Stimulated activated CD8-positive, alpha-beta memory T cell treated with anti-CD3 and anti-CD28 coated beads, Interleukin-2, amount 100 ng/mL, for 48 hours (primary cell): ENCODE measurements at regions not wholly inside any gene's neighbourhood (a gene's known extent, or its start where the extent isn't known, plus 50 kb on each side); places are given as distances from the start of the nearest gene placed in this dataset.

Source experiments
- DNase-seq, 2 donors: peaks; one replicate each; pipeline ENCODE4 v3.0.0-alpha.2; 2020; ENCODE audit warnings: low read depth in 2 of 2

DNA sequence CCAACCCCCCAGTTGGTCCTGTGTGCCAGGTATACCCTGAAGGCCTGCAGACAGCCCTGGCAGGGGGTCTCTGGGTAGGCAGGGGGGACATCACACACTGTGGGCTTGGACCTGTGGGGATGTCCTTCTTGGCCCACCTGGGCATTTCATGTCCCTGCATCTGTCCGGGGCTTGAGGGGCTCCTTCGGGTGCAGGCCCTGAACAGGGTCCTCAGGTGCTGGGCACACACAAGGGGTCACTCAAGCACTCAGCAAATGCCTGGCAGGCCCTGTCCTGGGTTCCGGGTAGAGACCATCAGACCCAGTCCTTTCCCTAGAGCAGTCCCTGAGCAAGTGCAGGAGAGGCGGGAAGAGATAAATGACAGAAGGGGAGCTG is 70.5 kb upstream of the WNT11 start:
- DNase-seq, result no peak

DNA sequence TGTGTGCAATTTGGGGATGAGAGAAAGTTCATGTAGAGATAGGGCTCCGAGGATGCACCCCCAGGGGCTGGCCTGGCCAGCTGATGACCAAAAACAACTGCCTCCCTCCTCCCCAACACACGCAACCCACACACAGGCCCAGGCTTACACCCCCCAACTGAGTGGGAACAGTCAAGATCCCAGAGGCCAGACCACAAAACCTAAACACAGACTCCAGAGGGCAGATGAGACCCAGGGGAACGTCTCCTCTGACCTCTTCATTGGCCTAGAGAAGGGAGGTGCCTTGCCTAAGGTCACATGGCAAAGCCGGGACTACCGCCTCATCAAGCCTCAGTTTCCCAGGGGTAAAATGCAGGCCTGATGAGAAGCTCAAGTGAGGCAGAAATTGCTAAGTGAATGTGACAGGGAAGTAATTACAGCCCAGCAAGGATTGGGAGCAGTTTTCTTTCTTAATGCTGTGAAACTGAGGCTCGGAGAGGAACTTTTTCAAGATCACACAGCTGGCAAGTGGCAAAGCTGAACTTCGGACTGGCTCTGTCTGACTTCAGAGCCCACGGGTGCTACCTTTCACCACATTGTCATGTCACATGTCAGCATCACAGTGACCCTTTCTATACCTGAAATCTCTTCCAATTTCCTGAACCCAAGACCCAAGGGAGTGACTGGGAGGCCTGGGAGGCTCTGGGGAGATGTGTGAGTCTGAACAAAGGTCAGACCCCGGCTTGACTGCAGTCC is 69.9 kb upstream of the WNT11 start:
- no peak for DNase-seq

DNA sequence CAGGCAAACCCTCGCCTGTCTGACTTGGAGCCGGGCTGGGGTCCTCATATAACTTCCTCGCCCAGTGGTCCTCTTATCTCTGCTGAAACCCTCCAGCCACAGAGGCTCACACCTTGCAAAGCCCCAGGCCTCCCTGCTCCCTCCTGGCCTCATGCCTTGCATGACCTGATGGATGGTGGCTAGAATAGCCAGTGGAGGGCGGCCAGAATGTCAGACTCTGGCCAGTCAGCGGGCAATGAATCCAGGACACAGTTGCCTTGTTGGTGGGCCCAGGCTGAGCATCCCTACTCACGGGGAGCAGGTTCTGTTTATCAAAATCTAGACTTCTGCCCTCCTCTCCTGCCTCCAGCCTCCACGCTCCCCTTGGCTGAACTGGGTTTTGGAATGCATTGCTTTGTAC is 69.1 kb upstream of the WNT11 start:
- no peak for DNase-seq

DNA sequence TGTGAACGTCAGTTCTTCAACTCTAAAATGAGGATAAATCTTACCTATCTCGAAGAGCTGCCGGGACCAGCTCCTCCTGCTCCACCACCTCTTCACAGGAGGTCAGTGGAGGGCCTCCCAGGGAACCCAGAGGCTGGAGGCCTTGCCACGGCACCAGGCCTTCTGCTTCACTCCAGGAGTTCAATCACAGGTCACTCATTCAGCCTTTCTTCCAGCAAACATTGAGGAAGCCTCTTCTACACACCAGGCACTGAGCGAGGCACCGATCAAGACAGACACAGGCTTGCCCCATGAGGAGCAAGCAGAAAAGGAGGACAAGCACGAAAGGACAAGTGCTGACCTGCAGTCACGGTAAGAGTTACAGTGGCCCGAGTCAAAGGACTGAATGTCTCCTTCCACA is 64.8 kb upstream of the WNT11 start:
- DNase-seq, result no peak

DNA sequence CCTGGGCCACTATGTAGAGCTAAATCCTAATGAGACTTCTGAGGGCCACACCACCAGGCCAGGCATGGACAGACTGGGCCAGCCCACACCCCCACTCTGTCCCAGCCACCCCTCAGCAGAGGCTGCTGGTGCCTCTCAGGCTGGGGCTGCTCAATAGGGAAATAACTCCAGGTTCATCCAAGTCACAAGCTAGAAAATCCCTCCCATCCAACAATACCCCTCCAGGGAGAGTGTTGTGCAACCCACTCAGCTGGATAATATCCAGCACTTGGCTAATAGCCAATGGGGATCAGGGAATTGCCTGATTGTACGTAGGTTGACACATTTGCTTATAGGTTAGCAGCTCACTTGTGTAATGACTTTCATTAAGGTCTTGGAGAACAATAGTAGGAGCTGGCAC is 64.1 kb upstream of the WNT11 start:
- DNase-seq, result no peak

DNA sequence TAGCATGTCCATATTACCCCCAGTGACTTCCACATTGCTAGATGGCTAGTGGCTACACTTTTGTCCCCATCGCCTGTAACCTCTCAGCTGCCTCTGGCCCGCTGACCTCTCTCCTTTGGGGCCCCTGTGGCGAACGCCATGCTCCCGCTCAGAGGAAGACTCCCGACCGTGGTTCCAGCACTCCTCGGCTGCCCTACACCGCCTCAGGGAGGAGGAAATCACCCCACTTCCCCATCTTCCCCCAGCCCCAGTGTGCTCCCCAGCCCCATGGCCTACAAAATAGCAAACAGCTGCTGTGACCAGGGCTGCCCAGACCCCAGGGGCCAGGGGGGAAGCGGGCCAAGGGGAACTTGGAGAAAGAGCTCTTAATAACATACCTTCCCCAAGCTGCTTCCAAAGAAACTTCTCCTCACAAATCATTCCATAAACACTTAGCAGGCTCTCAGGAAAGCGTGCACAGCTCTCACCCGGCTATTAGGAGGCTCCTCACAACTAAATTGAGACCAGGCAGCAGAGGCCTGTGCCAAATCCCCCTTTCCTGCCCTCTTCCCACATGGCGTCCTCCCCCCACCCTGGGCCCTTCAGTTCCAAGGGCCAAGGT is 63.5 kb upstream of the WNT11 start:
- DNase-seq, result no peak

DNA sequence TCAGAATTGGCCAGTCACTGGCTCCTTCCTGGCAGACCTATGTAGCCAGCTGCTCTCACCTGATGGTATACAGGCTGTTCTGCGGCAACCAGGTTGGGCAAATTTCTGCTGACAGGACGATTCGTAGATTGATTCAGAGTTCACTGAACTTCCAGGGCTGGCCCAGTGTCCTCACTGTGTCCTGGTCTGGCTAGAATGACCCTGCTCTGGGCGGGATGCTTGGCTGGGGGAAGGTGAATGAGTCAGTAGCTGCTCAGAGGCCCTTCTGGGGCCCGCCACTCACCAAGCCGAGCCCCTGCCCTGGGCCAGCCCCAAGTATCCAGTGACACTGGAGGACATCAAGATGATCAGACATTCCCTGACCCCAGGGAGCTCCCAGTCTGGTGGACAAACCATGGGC is 62.9 kb upstream of the WNT11 start:
- no peak for DNase-seq

DNA sequence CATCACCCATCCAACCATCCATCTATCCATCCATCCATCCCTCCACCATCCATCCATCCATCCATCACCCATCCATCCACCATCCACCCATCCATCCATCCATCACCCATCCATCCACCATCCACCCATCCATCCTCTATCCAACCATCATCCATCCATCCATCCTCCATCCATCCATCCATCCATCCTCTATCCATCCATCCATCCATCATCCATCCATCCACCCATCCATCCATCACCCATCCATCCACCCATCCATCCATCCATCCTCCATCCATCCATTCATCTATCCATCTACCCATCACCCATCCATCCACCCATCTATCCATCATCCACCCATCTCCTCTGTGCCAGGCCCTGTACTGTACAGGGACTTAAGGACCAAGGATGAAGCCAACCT is 62.2 kb upstream of the WNT11 start:
- DNase-seq, result no peak

DNA sequence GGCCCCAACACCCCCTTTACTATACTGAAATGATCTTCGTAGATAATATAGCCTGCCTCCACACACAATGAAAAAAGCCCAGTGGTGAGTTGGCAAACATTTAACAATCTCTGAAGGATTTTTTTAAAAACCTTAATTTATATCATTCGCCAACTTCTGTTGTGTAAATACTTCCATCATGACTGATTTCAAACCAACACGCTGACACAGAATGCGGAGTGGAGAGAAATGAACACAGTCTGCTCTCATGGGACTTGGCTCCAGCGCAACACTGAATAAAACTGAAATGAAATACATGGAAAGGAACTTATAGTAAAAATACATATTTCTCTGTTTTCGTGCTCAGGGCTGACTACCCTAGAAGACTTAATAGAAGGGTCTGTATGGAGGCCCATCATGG is 61.3 kb upstream of the WNT11 start:
- no peak for DNase-seq

DNA sequence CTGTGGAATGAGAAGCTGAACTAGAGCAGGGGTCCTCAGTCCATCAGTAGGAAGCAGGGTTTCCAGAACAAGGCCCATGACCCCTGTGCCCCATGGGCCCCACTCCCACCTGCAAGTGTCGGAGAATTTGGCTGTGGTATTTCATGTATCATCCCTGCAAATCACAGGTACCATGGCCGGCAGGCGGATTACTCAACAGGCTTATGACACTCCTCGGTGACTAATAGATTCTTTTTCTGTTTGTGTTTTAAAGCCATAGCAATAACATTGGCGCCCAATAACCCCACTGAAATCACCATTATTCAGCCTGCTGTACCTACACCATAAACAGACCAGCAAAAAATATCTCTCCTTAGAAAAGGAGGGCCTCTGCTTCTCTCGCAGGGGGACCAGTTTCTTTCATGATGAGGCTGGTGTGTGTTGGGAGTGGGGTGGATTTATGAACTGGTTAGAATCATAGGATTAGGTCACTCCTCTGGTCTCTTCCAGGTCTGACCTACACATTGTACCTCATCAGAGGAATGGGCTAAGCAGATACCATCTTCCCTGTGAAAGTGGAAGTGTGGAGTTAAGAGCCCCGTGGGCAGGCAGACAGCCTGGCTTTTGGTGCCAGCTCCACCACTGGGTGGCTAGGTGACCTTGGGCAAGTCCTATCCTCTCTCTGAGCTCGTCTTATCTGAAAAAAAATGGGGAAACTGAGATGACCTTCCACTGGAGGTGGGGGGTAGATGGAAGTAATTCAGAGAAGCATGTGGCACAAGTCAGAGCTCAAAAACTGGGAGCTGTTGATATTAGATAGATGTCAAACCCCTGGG is 60.2 kb upstream of the WNT11 start:
- no peak for DNase-seq

DNA sequence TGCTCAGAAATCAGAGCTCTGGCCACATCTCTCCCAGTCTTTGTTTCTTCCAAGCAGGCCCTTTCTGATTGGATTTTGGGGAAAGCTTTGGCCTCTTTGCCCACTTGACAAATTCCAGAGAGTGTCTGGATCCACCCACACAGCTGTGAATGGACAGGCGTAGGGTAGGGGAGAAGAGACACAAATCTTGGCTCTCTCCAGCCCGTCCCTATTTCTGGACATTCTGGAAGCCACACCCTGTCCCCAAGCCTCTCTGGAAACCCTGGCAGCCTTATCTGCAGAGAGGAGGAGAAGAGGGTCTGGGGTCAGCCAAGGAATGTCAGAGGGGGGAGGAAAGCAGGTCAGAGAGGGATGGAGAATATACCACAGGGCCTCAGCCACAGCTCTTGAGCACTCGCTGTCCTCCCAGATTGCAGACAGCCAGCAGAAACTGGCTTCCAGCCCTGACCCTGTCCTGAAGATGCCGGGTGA is 59.5 kb upstream of the WNT11 start:
- no peak for DNase-seq

DNA sequence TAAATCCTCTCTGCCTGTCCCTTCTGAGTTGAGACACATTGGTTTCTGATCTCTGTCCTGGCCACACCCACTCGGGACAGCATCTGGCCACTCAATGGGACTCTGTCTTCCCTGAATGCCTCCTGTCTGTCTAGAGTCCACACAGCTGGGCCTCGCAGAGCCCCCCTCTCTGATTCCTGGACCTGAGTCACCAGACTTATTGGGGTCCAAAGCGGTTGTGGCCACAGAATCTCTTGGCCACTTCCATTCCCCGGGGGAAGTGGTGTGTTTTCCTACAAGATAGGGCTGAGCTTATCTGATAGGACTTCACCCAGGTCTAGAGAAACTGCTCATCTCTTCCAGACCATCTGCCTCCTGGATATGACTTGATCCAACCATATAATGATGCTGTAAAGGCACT is 57.4 kb upstream of the WNT11 start:
- no peak for DNase-seq

DNA sequence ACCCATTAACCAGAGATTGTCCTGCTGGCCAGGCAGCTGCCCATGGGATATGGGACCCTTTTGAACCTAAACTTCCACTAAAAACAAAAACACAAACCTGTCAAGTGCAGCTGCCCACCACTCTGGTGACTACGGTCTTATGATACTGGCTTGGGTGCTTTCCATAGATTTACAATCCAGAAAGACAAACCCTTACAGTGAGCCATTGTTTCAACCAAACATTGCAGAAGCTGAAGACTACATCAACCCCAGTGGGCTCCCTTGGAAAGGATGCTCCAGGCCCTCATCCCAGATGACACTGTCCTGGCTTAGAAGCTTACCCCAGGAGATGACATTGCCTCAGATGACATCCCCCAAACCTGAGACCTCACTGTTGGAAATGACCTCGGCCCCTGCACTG is 56.9 kb upstream of the WNT11 start:
- DNase-seq, result no peak

DNA sequence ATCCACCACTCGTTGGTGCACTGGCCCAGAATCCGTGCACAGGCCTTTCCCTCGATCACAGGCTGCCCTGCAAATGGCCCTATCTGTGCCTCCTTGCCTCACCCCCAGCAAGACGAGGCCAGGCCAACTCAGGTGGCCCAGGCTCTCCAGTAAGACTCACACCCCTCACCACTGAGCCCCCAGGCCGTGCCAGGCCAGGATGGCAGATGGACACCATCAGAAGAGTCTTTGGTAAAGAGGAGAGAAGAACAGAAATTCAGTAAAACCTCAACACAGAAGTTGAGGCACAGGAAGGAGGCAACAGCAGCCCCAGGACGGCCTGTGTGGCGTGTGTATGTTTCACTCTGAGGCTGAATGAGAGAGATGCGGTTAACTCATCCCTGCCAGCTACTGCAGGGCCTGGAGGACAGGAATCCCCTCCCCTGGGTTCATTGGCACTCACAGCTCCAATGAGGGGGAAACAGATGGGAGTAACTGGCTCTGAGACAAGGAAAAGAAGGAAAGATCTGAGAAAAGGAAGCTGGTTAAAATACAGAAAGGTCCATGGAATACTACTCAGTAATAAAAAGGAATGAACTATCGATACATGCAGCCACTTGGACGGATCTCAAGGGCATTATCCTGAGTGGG is 54.1 kb upstream of the WNT11 start:
- DNase-seq, result no peak

DNA sequence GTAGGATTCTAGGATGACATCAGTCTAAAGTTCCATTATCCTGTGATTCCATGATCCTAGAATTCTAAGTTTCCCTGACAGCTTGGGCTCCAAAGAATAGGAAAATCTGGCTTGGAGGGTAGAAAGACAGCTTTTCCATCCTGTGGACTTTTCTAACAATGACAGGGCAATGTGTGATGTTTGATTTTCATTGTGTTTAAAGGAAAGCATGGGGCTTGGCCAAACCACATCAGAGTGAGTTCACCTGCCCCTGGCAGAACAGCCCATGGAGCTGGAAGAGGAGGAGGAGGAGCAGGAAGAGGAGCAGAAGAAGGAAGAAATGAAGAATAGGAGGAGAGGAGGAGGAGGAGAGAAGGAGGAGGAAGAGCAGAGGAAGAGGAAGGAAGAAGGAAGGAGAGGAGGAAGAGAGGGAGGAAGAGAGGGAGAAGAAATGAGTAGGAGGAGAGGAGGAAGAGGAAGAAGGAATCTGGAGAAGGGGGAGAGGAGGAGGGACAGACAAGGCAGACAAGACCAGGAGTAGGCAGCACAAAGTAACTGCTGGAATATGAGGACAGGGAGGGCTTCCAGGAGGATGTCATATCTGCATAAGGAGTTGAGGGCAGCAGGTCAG is 53.1 kb upstream of the WNT11 start:
- no peak for DNase-seq

DNA sequence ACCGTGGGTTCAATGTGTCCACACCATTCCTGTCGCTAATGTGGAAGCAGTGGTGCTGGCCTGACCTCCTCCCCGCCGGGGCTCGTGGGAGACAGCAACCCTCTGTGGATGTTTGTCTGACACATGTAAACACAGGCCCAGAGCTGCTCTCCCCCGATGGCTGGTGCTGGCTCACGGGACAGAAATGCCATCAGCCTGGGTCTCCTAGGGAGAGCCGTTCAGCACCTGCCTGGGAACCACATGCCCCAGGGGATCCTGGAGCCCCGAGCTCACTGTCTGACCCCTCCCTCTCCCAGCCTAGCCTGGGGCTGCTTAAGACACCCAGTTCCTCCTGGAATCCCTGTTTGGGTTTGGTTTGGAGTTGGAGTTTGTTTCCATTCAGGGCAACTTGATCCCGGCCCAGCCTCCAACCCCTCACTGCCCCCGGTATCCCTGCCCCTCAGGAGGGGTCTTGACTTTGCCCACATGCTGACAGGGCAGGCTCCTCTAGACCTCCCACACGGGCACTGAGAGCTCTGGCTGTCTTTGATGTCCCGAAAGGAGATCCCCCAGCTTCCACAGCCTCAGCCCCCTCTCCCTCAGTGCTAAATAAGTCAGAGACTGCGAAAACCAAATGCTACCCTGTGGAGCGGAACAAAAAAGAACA is 50.9 kb upstream of the WNT11 start:
- DNase-seq, result no peak

DNA sequence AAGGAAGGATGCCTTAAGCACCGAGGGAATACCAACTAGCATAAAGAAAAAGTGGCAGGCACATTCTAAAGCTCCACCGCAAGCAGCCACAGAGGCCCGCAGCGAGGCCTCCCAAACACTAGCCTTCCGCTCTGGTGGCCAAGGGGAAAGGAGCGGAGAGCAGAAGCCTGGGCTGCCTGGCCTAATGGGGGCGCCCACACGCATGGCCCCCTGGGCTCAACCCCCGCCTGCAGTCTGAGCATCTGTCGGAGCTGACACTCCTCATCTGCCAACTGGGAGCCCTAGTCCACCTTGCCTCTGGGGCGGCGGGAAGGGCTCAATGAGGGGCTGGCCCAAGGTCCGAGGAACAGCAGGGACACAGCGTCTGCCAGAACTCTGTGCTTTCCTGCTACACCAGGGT is 50.1 kb upstream of the WNT11 start:
- DNase-seq, result no peak
